UCSD-AML1 (cell line): ENCODE measurements at regions not wholly inside any gene's neighbourhood (a gene's known extent, or its start where the extent isn't known, plus 50 kb on each side); places are given as distances from the start of the nearest gene placed in this dataset.
"Not testable (repeated sequence)": the region's sequence is repeated elsewhere in the genome, so short reads cannot be mapped to it uniquely, and the experiment has no call there.

ENCODE experiments used
- DNase-seq: peaks from one replicate; lab custom pipeline; 2025; ENCODE audit not compliant: unreplicated experiment; lab: John Stamatoyannopoulos, UW

DNA sequence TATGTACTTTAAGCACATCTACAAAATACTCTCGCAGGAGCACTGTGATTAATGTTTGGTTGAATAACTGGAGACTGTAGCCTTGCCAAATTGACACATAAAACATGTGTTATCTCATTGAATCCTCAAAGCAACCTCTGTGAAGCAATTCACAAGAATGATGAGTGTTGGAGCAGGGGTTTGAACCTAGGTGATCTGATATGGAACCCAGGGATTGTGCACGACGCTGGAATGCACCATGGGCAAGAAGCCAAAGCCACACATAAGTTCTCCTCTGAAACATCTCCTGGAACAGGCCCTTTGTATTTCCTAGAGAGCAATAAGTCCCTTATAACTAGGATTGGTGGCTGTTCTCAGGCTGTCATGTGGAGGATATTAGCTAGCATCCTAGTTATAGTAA is 124.6 kb upstream of the IVNS1ABP start:
- no peak for DNase-seq

DNA sequence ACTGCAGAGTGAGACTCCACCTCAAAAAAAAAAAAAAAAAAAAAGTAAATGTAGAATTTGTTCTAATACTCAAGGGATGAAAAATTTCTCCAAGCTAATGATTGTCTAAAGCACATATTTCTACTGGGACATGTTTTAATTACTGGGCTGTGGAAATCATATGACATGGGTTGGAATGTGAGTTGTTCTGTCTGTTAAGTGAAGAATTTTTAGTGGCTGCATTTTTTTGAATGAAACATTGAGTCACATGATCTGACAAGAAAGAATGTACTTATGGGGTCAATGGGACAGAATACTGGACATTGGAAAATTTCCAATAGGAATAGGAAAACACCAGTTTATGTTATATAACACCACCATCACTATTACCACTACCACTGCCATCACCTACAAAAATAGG is 123.8 kb upstream of the IVNS1ABP start:
- DNase-seq: no peak

DNA sequence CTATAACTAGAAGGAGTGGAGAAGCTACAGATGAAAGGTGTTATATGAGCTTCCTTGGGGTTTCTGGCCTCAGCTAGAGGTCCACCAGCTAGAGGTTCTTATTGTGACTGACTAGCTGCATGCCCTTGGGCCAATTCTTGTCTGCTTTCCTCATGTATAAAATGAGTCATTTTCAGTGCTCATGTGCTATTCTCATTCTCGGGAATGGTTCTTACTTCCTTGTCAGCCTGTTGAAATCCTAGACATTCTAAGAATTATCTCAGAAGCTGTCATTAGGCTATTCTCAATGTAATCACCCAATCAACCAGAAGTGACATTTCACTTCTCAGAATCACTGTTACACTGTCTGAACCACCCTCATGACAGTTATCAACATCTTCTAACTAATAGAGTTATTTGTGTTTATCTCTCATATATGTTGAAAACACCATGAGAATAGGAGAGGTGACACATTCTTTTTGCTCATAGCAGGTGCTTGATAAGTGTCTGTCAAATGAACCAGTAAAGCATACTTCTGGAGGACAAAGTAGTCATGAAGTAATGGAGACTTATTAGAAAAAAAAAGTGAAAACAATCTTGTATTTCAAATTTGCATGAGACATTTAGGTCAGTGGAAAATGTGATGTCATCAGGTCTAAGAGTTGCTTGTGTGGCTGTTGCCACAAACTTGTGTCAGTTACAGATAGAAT is 122.8 kb upstream of the IVNS1ABP start:
- DNase-seq: no peak

DNA sequence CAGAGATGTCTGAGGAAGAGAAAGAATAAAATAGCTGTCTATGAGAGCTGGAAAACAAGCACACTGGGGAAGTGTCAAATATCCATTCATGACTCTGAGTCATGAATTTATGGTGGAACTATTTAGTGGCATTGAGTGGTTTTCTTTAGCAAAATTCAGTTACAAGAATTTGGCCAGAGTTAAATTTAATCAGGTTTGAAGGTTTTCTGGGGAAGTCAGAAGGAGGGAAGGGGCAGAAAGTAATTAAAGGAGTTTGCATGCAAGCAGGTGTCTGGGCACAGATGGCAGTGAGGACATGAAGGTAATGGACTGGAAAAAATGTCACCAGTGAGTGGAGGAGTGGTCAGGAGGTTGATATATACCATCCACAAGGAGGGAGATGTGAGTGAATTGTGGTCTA is 121.9 kb upstream of the IVNS1ABP start:
- DNase-seq: no peak

DNA sequence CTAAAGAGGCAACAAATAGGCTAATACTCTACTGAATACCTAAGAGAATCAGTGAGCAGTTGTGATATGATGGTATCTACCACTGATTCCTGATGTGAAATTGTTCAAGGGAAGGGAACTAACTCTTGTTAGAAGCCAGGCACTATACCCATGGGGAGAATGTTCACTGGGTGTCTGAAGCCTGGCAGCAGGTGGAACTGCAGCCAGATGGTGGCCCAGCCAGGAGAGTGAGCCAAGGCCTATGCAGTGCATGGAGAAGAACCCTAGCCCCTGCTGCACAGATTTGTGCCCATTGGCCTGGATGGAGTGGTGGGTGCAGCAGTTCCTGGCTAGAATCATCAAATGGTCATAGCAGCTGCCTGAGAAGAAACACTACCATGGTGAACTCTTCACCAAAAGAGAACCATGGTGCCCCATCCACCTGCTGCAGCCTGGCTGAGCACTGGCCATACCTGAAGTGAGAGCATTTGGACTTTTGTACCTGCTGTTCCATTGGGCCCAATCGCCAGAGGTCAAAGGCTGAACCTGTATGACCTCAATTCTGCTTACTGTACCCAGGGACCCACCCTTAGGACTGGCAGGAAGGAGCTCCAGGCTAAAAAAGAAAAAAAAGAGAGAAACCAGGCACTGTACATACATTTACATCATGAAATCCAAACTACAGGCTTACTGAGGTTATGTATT is 118.8 kb upstream of the IVNS1ABP start:
- DNase-seq: no peak

DNA sequence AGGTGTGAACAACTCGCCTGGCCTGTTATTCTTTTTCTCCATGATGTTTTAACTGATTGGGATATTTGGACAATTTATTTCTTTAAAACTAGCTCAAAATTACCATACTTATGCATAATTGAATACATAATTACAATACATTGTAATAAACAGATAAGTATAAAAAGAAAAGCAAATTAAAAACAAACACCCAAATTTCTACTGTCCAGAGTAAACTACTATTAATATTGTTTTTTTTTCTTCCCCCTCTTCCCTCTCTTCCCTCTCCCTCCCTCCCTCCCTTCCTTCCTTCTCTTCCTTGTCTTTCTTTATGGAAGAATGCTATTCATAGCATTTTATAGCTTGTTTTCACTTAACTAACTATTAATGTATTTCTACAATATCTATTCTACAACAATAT is 117.7 kb upstream of the IVNS1ABP start:
- DNase-seq: no peak

DNA sequence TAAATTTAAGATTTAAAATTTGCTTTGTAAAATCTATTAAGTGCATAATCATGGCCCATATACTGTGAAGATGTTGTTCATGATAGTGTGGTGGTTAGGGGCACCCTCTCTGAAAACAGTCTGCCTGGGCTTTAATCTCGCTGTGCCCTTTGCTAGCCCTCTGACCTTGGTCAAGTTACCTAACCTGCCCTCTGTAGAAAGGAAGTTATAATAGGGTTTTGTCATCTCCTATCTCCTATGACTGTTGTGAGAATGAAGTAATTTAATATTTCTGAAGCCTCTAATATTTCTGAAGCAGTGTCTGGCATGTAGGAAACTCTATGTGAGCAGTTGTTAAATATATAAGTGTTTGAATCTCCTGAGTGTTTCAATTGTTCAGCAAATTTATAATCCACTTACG is 116.6 kb upstream of the IVNS1ABP start:
- no peak for DNase-seq

DNA sequence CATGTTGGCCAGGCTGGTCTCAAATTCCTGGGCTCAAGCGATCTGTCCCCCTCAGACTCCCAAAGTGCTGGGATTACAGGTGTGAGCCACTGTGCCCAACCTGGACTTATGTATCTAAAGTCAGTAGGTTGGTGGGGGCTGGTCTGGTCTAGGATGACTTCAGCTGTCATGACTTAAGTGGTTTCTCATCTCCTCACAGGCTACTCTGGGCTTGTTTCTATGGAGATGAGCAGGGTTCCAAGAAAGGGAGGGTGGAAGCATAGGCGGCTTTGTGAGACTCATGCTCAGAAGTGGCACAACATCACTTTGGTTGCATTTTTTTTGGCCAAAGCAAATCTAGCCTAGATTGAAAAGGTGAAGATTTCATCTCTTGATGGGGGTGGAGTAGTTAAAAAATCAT is 115.9 kb upstream of the IVNS1ABP start:
- DNase-seq: no peak

DNA sequence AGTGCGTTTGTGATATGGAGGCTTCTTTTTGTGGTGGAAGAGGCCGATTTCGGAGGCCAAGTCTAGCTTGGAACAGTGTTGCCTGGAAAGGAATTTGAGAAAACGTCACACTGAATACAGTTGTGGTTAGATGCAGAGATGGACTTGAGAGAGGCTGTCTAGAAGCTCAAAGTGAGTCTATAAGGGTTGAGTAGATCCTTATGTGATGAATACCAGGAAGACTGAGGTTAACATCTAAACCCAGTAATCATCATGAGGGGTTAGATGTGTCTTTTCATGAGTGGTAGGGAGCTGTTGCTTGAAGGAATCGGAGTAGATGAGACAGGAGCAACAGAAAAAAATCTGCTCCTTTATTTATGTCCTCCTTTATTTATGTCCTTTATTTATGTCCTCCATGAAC is 114.6 kb upstream of the IVNS1ABP start:
- DNase-seq: no peak

DNA sequence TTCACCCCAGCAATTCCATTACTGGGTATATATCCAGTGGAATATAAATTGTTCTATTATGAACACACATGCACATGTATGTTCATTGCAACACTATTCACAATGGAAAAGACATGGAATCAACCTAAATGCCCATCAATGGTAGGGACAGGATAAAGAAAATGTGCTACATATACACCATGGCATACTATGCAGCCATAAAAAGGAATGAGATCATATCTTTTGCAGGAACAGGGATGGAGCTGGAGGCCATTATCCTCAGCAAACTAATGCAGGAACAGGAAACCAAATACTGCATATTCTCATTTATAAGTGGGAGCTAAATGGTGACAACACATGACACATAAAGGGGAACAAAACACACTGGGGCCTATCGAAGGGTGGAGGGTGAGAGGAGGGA is 112.6 kb upstream of the IVNS1ABP start:
- DNase-seq: not testable (repeated sequence)

DNA sequence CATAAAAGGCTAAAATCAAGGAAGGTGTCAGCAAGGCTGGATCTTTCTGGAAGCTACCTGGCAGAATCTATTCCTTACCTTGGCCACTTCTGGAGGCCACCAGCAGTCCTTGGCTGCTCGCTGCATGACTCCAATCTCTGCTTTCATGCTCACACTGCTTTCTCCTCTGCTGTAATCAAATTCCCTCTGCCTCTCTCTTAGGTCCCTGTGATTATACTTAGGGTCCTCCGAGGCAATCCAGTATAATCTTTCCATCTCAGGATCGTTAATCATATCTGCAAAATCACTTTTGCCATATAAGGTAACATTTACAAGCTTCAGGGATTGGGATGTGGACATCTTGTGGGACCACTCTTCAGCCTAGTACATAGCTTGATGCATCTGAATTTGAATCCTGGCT is 110.7 kb upstream of the IVNS1ABP start:
- DNase-seq: no peak

DNA sequence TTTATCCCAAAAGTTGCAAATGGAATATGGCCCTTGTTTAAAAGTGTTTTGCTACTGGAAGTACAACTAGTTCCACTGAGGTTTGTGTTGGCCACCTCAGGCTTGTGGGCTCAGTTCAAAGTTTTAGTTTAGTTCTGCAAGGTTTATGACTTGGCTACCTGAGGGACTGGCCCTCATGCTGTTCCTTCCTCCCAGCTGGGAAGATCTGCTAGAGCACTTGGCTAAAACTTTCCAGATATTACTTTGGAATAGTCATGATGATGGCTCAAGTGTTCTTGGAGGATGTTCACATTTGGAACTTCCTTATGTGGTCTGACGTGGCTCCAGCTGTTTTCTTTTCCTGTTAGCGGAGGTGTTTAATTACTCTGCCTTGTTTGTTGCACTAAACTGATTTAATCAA is 110.2 kb upstream of the IVNS1ABP start:
- no peak for DNase-seq

DNA sequence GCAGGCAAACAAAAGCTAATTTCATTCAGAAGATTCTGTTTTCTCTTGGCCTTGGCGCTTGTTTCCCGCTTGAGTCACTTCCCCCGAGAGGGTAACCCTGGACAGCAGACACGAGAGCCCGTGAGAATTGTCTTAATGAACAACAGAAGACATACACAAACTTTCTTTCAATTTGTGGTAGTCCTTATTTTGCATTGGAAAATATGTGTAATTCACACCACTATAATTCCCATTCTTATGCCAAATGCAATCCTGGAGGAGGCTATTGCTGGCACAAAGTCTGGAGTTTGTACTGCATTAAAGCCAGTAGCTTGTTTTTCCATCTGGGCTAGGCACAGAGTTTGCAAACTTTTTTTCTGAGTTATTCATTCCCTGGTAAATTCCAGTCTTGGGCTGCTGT is 109.8 kb upstream of the IVNS1ABP start:
- DNase-seq: no peak

DNA sequence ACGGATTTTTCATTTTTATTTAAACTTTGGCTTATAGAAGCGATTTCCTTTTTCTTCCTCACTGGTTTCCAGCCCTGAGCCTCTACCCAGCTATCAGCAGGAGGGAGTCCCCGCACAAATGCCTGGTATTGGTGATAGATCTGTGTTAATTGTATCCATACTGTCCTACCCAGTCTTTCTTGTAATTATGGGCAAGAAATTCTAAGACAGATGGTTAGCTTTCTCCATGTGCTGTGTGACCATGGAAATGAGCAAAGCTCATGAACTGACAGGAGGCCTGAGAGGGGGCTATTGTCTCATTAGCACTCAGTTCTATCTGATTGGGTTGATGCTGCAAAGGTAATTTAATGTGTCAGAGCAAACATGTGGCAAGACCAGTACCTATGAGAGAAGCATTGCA is 108.1 kb upstream of the IVNS1ABP start:
- DNase-seq: no peak

DNA sequence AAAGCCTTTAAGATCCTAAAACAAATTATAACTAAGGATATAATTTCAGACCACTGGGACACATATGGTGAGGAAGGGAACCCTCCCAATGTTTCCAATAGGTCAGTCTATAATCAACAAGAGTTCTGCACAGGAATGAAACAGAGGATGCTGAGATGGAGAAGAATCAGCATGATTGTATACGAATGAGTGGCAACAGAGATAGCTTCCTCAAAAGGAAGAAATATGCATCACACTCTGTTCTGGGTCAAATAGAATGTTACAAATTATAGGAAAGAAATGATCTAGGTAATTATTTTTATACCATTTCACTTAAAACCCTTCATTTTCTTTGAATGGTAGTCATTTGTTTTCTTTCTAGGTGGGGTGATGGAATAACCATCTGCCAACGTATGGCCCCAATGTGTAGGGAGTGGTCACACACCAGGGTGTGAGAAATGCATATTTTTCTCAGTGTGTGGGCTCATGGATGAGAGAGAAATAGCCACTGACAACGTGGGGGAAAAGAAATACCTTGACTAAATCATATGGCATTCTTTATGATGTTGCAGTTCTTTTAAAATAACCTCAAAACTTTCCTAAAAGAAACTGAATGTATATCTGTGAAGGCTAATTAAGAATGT is 104.6 kb upstream of the IVNS1ABP start:
- DNase-seq: no peak

DNA sequence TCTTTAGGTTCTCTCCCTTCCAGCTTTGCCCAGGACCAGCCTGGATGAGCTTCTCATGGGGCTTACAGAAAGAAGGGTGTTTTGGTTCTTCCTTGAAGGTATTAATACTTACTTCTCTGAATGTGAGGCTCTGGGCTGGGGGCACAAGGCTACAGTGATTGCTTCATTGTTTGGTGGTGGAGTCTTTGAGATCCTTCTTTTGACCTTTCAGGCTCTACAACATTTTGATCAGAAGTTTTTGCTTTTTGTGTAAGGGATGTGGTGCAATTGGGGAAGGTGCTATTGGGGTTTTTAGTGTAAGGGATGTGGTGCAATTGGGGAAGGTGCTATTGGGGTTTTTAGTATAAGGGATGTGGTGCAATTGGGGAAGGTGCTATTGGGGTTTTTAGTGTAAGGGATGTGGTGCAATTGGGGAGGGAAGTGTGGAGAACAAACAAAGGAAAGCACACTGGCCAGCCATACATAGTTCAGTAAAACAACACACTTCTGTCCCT is 103.6 kb upstream of the IVNS1ABP start:
- DNase-seq: no peak

DNA sequence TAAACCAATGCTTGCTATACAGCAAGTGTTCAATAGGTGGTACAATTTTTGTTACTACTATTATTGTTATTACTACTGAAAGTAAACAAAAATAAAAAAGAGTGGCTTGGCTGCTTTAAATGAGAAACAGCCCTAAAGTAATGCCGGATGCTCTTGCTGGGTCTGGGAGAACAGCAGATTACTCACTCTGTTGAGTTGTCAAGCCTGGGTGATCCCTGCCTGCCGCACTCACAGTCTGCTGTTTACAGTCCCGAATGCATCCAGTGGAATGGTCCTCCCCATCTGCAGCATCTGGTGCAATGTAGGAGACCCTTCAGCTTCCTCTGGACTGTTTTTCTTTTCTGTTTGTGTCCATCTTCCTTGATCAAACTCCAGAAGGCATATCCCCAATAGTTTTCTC is 102.7 kb upstream of the IVNS1ABP start:
- no peak for DNase-seq

DNA sequence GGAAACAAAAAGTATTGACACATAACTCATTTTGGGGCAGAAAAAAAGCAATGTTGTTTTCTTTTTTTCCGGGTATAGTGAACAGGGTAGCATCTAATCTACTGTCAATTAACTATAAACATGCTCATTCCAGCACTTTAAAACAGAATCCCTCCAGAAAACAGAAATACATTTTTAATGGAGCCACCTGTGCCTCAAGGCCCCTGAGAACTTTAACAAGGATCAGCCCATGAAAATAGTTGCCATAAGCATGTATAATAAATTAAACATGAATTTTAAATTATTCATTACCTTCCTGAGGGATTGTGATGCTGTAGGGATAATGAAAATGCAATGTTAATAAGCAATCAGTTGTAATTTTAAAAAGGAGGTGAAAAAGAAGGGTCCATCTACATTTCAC is 101.4 kb upstream of the IVNS1ABP start:
- DNase-seq: no peak

DNA sequence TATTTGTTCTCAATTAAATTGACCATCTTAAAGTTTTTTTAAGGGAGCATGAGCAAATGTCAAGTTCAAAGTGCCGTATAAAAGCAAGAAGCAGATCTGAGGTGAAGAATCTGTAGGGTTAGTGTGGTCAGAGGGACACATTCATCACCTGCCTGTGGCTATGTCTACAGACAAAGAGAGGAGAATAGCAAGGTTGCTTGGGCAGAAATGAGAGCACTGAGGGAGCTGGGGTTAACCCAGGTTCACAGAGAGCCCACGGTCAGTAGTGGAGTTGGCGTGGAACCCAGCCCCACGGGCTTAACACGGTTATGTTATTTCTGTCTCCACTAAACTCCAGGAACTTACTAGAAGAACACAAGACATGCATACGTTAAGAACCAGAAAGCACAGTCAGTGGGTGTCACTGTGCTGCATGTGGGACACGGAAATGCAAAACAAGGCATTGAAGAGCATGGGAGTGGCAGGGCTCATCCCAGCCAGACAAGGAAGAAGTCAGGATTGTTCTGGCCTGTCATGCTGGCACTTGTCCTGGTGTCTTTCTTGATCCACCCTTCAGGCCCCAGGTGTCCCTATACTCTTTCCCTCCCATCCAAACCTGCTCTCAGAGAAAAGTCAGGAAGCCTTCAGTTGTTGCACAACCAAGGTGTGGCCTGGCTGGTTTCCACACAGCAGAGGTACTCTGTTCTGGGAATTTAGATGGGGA is 95.5 kb upstream of the IVNS1ABP start:
- DNase-seq: no peak

DNA sequence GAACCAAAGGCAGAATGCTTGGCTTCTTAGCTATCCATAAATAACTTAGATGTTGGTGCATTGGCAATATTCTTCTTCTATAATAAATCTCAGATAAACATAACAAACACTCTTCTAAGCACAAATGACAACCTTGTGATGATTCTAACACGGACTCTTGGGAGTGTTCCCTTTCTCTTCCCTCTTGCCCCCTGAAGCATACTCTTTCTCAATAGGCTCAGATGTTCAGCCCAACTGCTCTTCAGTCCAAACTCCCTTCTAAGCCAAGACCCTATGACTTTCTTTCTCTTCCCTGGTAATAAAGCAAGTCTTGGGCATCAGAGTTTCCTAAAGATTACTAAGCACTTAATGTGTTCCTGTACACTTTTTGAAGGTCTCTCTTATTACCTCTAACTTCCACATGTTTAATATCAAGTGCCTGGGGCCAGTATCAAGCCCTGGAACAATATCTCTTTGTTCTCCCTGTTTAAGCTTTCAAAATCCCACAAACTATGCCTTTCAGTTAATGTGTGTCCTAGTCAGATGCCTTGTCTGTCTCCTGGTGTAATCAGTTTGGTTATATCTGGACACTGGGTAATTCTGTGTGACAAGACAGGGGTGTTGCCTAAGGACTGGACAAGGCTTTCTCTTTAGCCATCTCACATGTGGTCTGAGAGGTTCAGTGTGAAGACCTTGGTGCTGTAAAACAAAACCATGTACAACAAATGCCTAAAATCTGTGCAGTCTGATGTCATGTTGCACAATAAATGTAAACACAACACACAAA is 92.9 kb upstream of the IVNS1ABP start:
- no peak for DNase-seq

DNA sequence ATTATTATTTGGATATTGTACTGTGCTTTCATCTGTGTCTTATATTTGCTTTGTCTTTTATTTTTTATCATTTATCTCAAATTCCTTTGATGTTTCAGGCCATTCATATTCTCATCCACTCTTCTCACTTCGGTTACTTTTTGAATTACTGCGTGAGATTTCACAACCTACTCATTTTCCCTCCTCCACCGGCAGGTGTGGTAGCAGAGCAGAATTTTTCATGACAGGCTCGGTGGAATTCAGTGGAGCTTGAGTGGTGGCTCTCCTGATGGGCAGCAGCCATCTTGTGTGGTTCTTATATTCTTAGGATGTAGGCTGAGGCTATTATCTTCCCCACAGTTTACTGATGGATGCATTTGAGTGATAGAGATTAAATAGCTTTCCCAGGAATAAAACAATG is 92.3 kb upstream of the IVNS1ABP start:
- no peak for DNase-seq
